HEK293T (cell line): ENCODE measurements at regions not wholly inside any gene's neighbourhood (a gene's known extent, or its start where the extent isn't known, plus 50 kb on each side); places are given as distances from the start of the nearest gene placed in this dataset.
A peak's percentile ranks its signal among the peaks of the same experiment; 100 is the strongest.

Experiments
- CTCF ChIA-PET: fragments of 350-600 bp; formaldehyde crosslinking; extraction: SDS; loops from one replicate; lab custom pipeline; 2021; ENCODE audit warnings: antibody characterized with exemption, inconsistent platforms; lab: Yijun Ruan, JAX
- POLR2A ChIA-PET: fragments of 350-600 bp; formaldehyde crosslinking; extraction: SDS; loops from one replicate; lab custom pipeline; 2020; ENCODE audit warnings: antibody characterized with exemption, inconsistent platforms; lab: Yijun Ruan, JAX
- DNase-seq: peaks from one replicate; pipeline ENCODE4 v3.0.0; 2012; ENCODE audit warnings: mixed read lengths; ENCODE audit errors: extremely low spot score
- ARNT ChIP-seq: fragments of 450-650 bp; IDR thresholded peaks from 2 replicates; pipeline ENCODE4 v1.6.1; 2017; ENCODE audit warnings: mild to moderate bottlenecking
- BHLHE40 ChIP-seq: fragments of 450-650 bp; IDR thresholded peaks from 2 replicates; pipeline ENCODE4 v1.6.1; 2016; ENCODE audit warnings: mild to moderate bottlenecking, moderate library complexity, borderline replicate concordance
- CTBP1 ChIP-seq: fragments of 450-650 bp; IDR thresholded peaks from 2 replicates; pipeline ENCODE4 v1.6.1; 2016; ENCODE audit warnings: borderline replicate concordance
- ELF4 ChIP-seq: fragments of 450-650 bp; IDR thresholded peaks from 2 replicates; pipeline ENCODE4 v1.6.1; 2017; ENCODE audit warnings: antibody characterized with exemption
- FOXA1 ChIP-seq: fragments of 450-650 bp; IDR thresholded peaks from 2 replicates; pipeline ENCODE4 v1.6.1; 2016; ENCODE audit warnings: mild to moderate bottlenecking
- FOXK2 ChIP-seq: fragments of 450-650 bp; IDR thresholded peaks from 2 replicates; pipeline ENCODE4 v1.6.1; 2016; ENCODE audit warnings: mild to moderate bottlenecking
- FOXM1 ChIP-seq: fragments of 450-650 bp; IDR thresholded peaks from 2 replicates; pipeline ENCODE4 v1.6.1; 2017; ENCODE audit warnings: mild to moderate bottlenecking, borderline replicate concordance
- HDGF ChIP-seq: fragments of 450-650 bp; IDR thresholded peaks from 2 replicates; pipeline ENCODE4 v1.6.1; 2017; ENCODE audit warnings: antibody characterized with exemption, borderline replicate concordance
- L3MBTL2 ChIP-seq: fragments of 450-650 bp; conservative IDR thresholded peaks from 2 replicates; pipeline ENCODE4 v1.6.1; 2016; ENCODE audit warnings: mild to moderate bottlenecking
- LEF1 ChIP-seq: fragments of 450-650 bp; IDR thresholded peaks from 2 replicates; pipeline ENCODE4 v1.6.1; 2017; ENCODE audit warnings: mild to moderate bottlenecking, borderline replicate concordance
- NFRKB ChIP-seq: fragments of 450-650 bp; IDR thresholded peaks from 2 replicates; pipeline ENCODE4 v1.6.1; 2016; ENCODE audit warnings: mild to moderate bottlenecking, moderate library complexity
- PKNOX1 ChIP-seq: fragments of 450-650 bp; IDR thresholded peaks from 2 replicates; pipeline ENCODE4 v1.6.1; 2016
- SP1 ChIP-seq: fragments of 450-650 bp; IDR thresholded peaks from 2 replicates; pipeline ENCODE4 v1.6.1; 2017
- SUZ12 ChIP-seq: fragments of 450-650 bp; IDR thresholded peaks from 2 replicates; pipeline ENCODE4 v1.6.1; 2016; ENCODE audit warnings: mild to moderate bottlenecking
- TARDBP ChIP-seq: fragments of 450-650 bp; IDR thresholded peaks from 2 replicates; pipeline ENCODE4 v1.6.1; 2016
- ZNF384 ChIP-seq: fragments of 450-650 bp; IDR thresholded peaks from 2 replicates; pipeline ENCODE4 v1.6.1; 2016

DNA sequence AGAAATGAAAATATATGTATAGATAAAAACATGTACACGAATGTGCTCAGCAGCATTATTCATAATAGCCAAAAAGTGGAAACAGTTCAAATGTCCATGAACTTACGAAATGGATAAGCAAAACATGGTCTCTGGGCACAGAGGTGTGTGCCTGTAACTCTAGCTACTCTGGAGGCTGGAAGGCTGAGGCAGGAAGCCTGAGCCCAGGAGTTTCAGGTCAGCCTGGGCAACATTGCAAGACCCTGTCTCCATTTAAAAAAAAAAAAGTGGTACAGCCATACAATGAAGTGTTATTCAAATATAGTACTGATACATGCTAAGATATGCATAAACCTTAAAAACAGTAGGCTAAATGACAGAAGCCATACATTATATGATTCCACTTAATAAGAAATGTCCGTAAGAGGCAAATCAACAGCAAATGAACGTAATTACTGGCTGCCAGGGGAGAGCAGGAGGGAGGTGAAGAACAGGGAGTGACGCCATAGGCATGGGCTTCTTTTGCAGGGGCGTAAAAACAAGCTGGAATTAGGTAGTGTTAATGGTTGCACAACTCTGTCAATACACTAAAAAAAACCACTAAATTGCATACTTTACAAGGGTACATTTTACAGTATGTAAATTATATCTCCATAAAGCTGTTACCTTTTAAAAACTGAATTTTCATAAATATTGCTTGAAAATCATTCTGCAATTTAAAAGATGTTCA lies 87.2 kb upstream of the PLEKHM1 start:
- POLR2A ChIA-PET: no interaction called here

DNA sequence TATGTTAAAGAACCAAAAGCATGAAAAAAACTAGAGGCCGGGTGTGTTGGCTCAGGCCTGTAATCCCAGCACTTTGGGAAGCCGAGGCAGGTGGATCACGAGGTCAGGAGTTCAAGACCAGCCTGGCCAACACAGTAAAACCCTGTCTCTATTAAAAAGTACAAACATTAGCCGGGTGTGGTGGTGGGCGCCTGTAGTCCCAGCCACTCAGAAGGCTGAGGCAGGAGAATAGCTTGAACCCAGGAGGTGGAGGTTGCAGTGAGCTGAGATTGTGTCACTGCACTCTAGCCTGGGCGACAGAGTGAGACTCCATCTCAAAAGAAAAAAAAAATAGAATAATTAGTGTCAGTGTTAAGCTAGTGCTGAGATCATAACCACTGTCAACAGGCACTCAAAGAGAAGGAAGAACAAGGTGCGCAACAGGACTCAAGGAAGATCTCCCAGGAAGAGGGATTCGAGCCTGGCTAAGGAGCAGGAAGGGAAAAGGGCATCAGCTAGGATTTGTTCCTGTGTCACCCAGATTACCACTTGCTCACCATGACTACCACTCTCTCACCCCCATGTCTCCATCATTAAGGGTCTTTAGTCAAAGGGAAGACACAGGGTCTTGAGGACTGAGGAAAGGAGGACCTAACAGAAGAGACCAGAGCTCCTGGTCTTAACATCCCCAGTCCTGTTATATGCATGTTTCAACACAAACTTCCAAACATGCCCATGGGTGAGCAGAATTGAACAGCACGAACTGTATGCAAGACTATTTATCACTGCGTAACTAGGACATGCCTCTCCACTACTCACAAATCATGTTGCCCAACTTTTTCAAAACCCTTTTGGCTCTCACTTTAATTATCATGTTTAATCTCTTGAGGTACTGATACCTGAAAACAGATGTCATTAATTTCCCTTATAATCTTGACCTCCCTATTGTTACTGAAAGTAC lies 88.3 kb upstream of the PLEKHM1 start:
- POLR2A ChIA-PET: no interaction called here
- CTCF ChIA-PET: no interaction called here
- TF ChIP-seq CTBP1 (no peak), FOXM1 (no peak), NFRKB (no peak), BHLHE40 (no peak), ZNF384 (no peak), FOXA1 (no peak), PKNOX1 (no peak), LEF1 (no peak), ELF4 (no peak)
- DNase-seq: no peak

More for the DNA sequence above, 87.2 kb upstream of the PLEKHM1 start:
- TF ChIP-seq PKNOX1 (no peak), ZNF384 (no peak), SUZ12 (no peak), CTBP1 (no peak), NFRKB (no peak), ELF4 (no peak), ARNT (no peak), BHLHE40 (no peak), FOXK2 (no peak), SP1 (no peak), TARDBP (no peak), LEF1 (no peak)
- CTCF ChIA-PET: no interaction called here
- no peak for DNase-seq

GRCh38 chr17:45579529-45580495 lies 89.3 kb upstream of the PLEKHM1 start:
- POLR2A ChIA-PET: no interaction called here
- TF ChIP-seq PKNOX1 (peak; percentile 84), SP1 (no peak)
- CTCF ChIA-PET: no interaction called here
- peak; percentile 20 for DNase-seq

- ChIA-PET CTCF (interaction anchor here (0.7 kb wide), 1 partner anchor 688 kb away, joined by 3 read pairs; no protein-coding TSS in a partner anchor), POLR2A (no interaction called here)
- DNase-seq: no peak
- TF ChIP-seq L3MBTL2: no peak
- TF ChIP-seq SUZ12: no peak
- no peak for TF ChIP-seq TARDBP
- 0 out of 2 replicates have a peak, but pooled peaks have one; percentile 36 for TF ChIP-seq PKNOX1
- TF ChIP-seq CTBP1: no peak
- no peak for TF ChIP-seq HDGF
- TF ChIP-seq SP1: no peak
These were observed 90.4 kb upstream of the PLEKHM1 start for GRCh38 chr17:45580924-45581323.

- TF ChIP-seq SUZ12 (no peak), ZNF384 (no peak), LEF1 (no peak), ARNT (no peak), FOXM1 (no peak), BHLHE40 (no peak), SP1 (no peak), FOXA1 (no peak), ELF4 (no peak), CTBP1 (no peak), TARDBP (no peak), FOXK2 (no peak), NFRKB (no peak), PKNOX1 (no peak)
- POLR2A ChIA-PET: interaction anchor here (0.6 kb wide), 1 partner anchor 560 kb away, joined by 3 read pairs; no protein-coding TSS in a partner anchor
- CTCF ChIA-PET: interaction anchor here (0.7 kb wide), 1 partner anchor 687 kb away, joined by 3 read pairs; no protein-coding TSS in a partner anchor
- DNase-seq: no peak
These were observed 91.3 kb upstream of the PLEKHM1 start for GRCh38 chr17:45581860-45582259.
